Neural cell (in vitro differentiated cells): ENCODE measurements at regions not wholly inside any gene's neighbourhood (a gene's known extent, or its start where the extent isn't known, plus 50 kb on each side); places are given as distances from the start of the nearest gene placed in this dataset.

Experiments used
- H2AFZ ChIP-seq: fragments of 200-600, 300-800 bp; sonication (generic), shearing (Covaris generic); 2 replicates; pipeline ENCODE4 v1.6.0; 2014; ENCODE audit warnings: low read depth, mild to moderate bottlenecking, antibody characterized with exemption, low read length, moderate library complexity
- H3F3A ChIP-seq: fragments of 200-600 bp; shearing (Covaris generic); 2 replicates; pipeline ENCODE4 v1.6.1; 2016; ENCODE audit warnings: mild to moderate bottlenecking, moderate library complexity, mixed read lengths, antibody characterized with exemption, low read length; ENCODE audit not compliant: insufficient read depth, poor library complexity, severe bottlenecking
- H3K27ac ChIP-seq: fragments of 200-600, 300-800 bp; sonication (generic), shearing (Covaris generic); 2 replicates; pipeline ENCODE4 v1.5.1; 2014; ENCODE audit warnings: mild to moderate bottlenecking, low read length, moderate library complexity
- H3K27me3 ChIP-seq: fragments of 300-800, 200-600 bp; sonication (generic), shearing (Covaris generic); 2 replicates; pipeline ENCODE4 v1.6.0; 2014; ENCODE audit warnings: mild to moderate bottlenecking, low read depth, low read length, moderate library complexity; ENCODE audit not compliant: insufficient read depth
- H3K36me3 ChIP-seq: fragments of 300-800, 200-600 bp; sonication (generic), shearing (Covaris generic); 2 replicates; pipeline ENCODE4 v1.5.1; 2014; ENCODE audit warnings: mild to moderate bottlenecking, antibody characterized with exemption, low read length, moderate library complexity; ENCODE audit not compliant: insufficient read depth
- H3K4me2 ChIP-seq: fragments of 300-800, 200-600 bp; sonication (generic), shearing (Covaris generic); 2 replicates; pipeline ENCODE4 v1.6.0; 2014; ENCODE audit warnings: mild to moderate bottlenecking, low read length
- H3K4me3 ChIP-seq: fragments of 300-800, 200-600 bp; sonication (generic), shearing (Covaris generic); 2 replicates; pipeline ENCODE4 v1.5.1; 2014; ENCODE audit warnings: mild to moderate bottlenecking, low read length, moderate library complexity
- H3K79me2 ChIP-seq: fragments of 200-600 bp; shearing (Covaris generic); replicated peaks from 2 replicates; pipeline ENCODE4 v1.6.0; 2014; ENCODE audit warnings: mild to moderate bottlenecking, low read length, moderate library complexity; ENCODE audit not compliant: insufficient read depth
- H3K9ac ChIP-seq: fragments of 300-800, 200-600 bp; sonication (generic), shearing (Covaris generic); 2 replicates; pipeline ENCODE4 v1.6.1; 2016; ENCODE audit warnings: mild to moderate bottlenecking, low read length, mixed read lengths
- H3K9me2 ChIP-seq: fragments of 200-600 bp; shearing (Covaris generic); 2 replicates; pipeline ENCODE4 v1.6.1; 2016; ENCODE audit warnings: mild to moderate bottlenecking, low read length, mixed read lengths; ENCODE audit not compliant: insufficient read depth
- H3K9me3 ChIP-seq: fragments of 200-600, 300-800 bp; sonication (generic), shearing (Covaris generic); 2 replicates; pipeline ENCODE4 v1.6.1; 2016; ENCODE audit warnings: mild to moderate bottlenecking, mixed run types, low read length, moderate library complexity, mixed read lengths
- H4K20me1 ChIP-seq: fragments of 200-600 bp; shearing (Covaris generic); 2 replicates; pipeline ENCODE4 v1.6.1; 2016; ENCODE audit warnings: mild to moderate bottlenecking, mixed run types; ENCODE audit not compliant: insufficient read depth
- CTCF ChIP-seq: fragments of 450-650 bp; IDR thresholded peaks from 2 replicates; pipeline ENCODE4 v1.5.1; 2014; ENCODE audit warnings: antibody characterized with exemption, mild to moderate bottlenecking, moderate library complexity; ENCODE audit not compliant: poor library complexity, severe bottlenecking
- EP300 ChIP-seq: fragments of 450-650 bp; conservative IDR thresholded peaks from 2 replicates; pipeline ENCODE4 v1.6.1; 2014; ENCODE audit warnings: antibody characterized with exemption, mild to moderate bottlenecking, moderate library complexity; ENCODE audit not compliant: poor library complexity, severe bottlenecking
- EZH2 ChIP-seq: fragments of 200-600, 300-800 bp; shearing (Covaris generic), sonication (generic); IDR thresholded peaks from 2 replicates; pipeline ENCODE4 v1.6.1; 2014; ENCODE audit warnings: antibody characterized with exemption, low read length, borderline replicate concordance, mild to moderate bottlenecking; ENCODE audit not compliant: insufficient read depth, poor library complexity, severe bottlenecking
- MXI1 ChIP-seq: fragments of 450-650 bp; conservative IDR thresholded peaks from 2 replicates; pipeline ENCODE4 v1.6.1; 2014; ENCODE audit warnings: antibody characterized with exemption, mild to moderate bottlenecking; ENCODE audit not compliant: poor library complexity, severe bottlenecking
- POLR2AphosphoS5 ChIP-seq: IDR thresholded peaks from 2 replicates; pipeline ENCODE4 v1.6.1; 2012
- RAD21 ChIP-seq: fragments of 450-650 bp; conservative IDR thresholded peaks from 2 replicates; pipeline ENCODE4 v1.6.1; 2014; ENCODE audit warnings: antibody characterized with exemption, mild to moderate bottlenecking, moderate library complexity
- REST ChIP-seq: IDR thresholded peaks from 2 replicates; pipeline ENCODE4 v1.6.1; 2012; ENCODE audit warnings: borderline replicate concordance
- SMC3 ChIP-seq: fragments of 450-650 bp; conservative IDR thresholded peaks from 2 replicates; pipeline ENCODE4 v1.6.1; 2014; ENCODE audit warnings: antibody characterized with exemption, mild to moderate bottlenecking, moderate library complexity; ENCODE audit not compliant: poor library complexity
- TAF1 ChIP-seq: IDR thresholded peaks from 2 replicates; pipeline ENCODE4 v1.6.1; 2012; ENCODE audit warnings: low read depth

GRCh38 chr4:180642732-180643131 lies 1600.5 kb upstream of the TENM3 start:
- H3K36me3 ChIP-seq, result no peaks in the 10 kb centered on the region
- H3K9me3 ChIP-seq, result no peaks in the 10 kb centered on the region
- no peaks in the 10 kb centered on the region for H3K27me3 ChIP-seq
- TF ChIP-seq REST, result no peak
- no peak for TF ChIP-seq CTCF
- H2AFZ ChIP-seq, result no peak overlapping the region
- H3K9me2 ChIP-seq, result no peaks in the 10 kb centered on the region
- no peaks in the 10 kb centered on the region for H4K20me1 ChIP-seq
- H3K27ac ChIP-seq, result no peak overlapping the region
- no peak overlapping the region for H3K9ac ChIP-seq
- no peaks in the 10 kb centered on the region for H3F3A ChIP-seq
- no peak overlapping the region for H3K4me3 ChIP-seq
- H3K79me2 ChIP-seq, result no peaks in the 10 kb centered on the region
- no peak overlapping the region for H3K4me2 ChIP-seq

- H3K79me2 ChIP-seq, result no peaks in the 10 kb centered on the region
- no peak overlapping the region for H3K4me2 ChIP-seq
- no peak overlapping the region for H3K4me3 ChIP-seq
- H4K20me1 ChIP-seq, result no peaks in the 10 kb centered on the region
- no peaks in the 10 kb centered on the region for H3K9me3 ChIP-seq
- no peaks in the 10 kb centered on the region for H3F3A ChIP-seq
- no peaks in the 10 kb centered on the region for H3K36me3 ChIP-seq
- TF ChIP-seq EZH2 (no peak), CTCF (no peak), RAD21 (no peak), POLR2AphosphoS5 (no peak), MXI1 (no peak), EP300 (no peak), TAF1 (no peak), REST (no peak), SMC3 (no peak)
- H3K27me3 ChIP-seq, result no peaks in the 10 kb centered on the region
- no peaks in the 10 kb centered on the region for H3K9me2 ChIP-seq
- H3K9ac ChIP-seq, result no peak overlapping the region
- H3K27ac ChIP-seq, result no peak overlapping the region
- no peak overlapping the region for H2AFZ ChIP-seq
These were observed 1592.9 kb upstream of the TENM3 start for GRCh38 chr4:180650273-180650672.
